NCI-H2107 treated with DMSO at 0.1 percent for 48 hours (cell line): ENCODE measurements at regions not wholly inside any gene's neighbourhood (a gene's known extent, or its start where the extent isn't known, plus 50 kb on each side); places are given as distances from the start of the nearest gene placed in this dataset.
"Not testable (repeated sequence)": the region's sequence is repeated elsewhere in the genome, so short reads cannot be mapped to it uniquely, and the experiment has no call there.

ENCODE experiments used
- DNase-seq: peaks from one replicate; lab custom pipeline; 2025; ENCODE audit not compliant: unreplicated experiment; lab: John Stamatoyannopoulos, UW

GRCh38 chr1:60864722-60865121 is 217.6 kb upstream of the NFIA start:
- DNase-seq, result no peak

GRCh38 chr1:60863131-60863530 is 219.2 kb upstream of the NFIA start:
- DNase-seq, result no peak

GRCh38 chr1:60861961-60862567 is 220.3 kb upstream of the NFIA start:
- no peak for DNase-seq

GRCh38 chr1:60859111-60859510 is 223.2 kb upstream of the NFIA start:
- no peak for DNase-seq

GRCh38 chr1:60857851-60858250 is 224.5 kb upstream of the NFIA start:
- no peak for DNase-seq

- no peak for DNase-seq
Measured at GRCh38 chr1:60850084-60850483, 232.3 kb upstream of the NFIA start.

GRCh38 chr1:60849401-60849800 is 233.0 kb upstream of the NFIA start:
- DNase-seq, result no peak

DNA sequence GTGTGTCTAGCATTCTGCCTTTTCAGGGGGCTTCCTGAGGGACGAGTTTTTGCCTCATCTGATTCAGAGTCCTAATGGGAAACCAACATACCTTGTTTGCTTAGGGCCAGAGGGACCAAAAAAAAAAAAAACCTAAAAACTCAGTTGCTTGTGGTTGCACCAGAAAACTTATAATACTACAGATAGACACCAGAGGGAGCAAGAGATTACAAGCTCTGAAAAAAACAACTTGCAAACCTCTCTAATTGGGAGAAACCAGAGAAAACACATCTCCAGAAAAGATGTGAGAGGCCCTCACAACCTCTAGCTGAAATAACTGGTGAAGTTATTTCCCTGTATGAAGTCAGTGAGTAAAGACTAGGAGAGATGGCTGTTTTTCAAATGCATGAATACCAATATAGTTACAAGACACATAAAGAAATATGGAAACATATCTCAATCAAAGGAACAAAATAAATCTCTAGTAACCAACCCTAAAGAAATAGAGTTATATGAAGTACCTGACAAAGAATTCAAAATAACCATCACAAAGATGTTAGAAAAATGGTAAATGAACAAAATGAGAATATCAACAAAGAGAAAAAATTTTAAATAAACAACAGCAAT is 233.7 kb upstream of the NFIA start:
- peak; percentile 32 for DNase-seq

DNA sequence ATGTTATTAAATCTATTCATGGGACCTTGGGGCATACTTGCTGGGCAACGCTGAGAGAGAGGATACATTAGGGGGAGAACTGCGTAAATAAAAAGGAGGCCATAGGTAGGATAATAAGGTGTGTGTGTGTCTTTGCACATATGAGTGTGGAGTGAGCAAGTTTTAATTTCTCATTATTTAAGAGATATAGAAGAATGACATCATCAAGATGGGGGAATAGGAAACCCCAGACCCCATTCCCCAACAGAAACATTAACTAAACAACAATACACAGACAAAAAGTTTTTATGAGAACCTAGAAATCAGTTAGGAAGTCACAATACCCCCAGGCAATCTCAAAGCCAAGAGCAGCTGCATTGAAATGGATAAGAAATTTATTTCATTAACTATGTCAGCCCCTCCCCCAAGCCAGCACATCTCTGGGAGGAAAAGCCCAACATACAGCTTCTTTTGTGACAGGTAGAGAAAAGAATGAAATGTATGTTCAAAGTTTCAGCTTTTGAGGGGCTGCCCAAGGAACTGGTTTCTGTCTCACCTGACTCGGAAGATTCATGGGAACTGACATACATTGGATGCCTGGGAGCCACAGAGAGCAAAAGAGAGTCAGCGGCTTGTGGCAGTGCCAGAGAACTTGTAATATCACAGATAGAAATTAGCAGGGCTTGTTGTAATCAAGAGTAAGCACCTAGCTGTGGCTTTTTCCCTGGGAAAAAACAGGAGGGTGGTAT is 234.3 kb upstream of the NFIA start:
- DNase-seq, result no peak

DNA sequence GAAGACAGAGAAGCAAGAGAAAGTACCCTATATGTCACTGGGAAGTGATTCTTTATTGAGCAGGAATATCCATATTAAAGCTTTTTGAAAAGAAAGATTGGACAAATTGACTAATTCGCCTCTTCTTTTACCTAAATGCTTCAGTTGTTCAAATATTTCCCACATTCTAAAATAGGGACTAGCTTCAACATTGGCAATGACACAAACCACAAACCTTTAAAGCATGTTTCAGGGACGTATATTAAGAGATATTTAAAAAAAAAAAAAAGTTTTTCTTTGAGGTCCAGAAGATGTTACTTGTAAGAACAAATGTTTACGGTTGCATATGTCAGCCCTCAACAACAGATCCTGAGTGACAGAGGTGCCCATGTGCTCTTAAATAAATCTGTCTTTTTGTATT is 235.0 kb upstream of the NFIA start:
- DNase-seq, result no peak

- DNase-seq, result not testable (repeated sequence)
Measured at GRCh38 chr1:60845659-60846058, 236.7 kb upstream of the NFIA start.

- DNase-seq, result no peak
Measured at GRCh38 chr1:60842304-60842703, 240.1 kb upstream of the NFIA start.

- no peak for DNase-seq
Measured at GRCh38 chr1:60841116-60842046, 241.0 kb upstream of the NFIA start.

DNA sequence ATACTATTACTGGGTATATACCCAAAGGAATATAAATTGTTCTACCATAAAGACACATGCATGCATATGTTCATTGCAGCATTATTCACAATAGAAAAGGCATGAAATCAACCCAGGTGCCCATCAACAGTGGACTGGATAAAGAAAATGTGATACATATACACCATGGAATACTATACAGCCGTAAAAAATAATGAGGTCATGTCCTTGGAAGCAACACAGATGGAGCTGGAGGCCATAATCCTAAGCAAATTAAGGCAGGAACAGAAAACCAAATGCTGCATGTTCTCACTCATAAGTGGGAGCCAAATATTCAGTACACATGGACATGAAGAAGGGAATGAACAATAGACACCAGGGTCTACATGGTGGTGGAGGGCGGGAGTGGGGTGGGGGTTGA is 241.9 kb upstream of the NFIA start:
- DNase-seq, result not testable (repeated sequence)

DNA sequence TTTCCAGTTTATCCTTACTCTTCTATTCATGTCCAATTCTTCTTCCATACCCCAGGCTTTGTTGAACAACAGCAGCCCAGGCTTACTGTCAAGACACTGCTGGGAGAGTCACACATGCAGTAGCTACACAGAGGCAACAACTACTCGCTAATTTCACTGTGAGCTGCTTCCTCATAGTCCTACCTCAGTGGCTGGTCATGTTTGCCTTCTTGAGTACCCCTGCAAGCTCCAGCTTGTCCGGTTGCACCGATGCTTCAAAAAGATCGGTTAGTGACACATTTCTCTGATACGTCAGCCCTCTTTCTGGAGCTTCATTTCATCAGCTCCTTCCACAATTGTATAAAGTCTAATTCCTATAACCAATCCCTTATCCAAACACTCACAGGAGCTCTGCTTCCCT is 246.7 kb upstream of the NFIA start:
- no peak for DNase-seq

DNA sequence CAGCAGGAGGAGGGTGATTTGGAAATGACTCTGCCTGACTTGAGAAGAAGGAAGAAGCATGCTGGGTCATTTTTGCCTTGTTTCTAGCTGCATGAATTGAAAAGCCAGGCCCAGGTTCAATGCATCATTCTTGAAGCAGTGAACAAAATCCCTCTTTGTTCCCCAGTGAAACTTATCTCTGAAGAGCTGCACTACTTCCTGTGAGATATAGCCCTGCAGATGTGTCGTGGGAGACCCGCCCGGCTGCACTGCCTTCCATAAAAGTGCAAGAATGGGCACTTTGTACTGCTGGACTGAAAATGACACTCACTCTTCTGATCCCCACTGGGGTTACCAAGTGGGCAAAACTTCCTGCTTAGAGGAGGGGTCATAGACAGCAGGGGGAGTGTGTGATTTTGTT is 249.2 kb upstream of the NFIA start:
- no peak for DNase-seq

- no peak for DNase-seq
Measured at GRCh38 chr1:60832367-60832766, 250.0 kb upstream of the NFIA start.

DNA sequence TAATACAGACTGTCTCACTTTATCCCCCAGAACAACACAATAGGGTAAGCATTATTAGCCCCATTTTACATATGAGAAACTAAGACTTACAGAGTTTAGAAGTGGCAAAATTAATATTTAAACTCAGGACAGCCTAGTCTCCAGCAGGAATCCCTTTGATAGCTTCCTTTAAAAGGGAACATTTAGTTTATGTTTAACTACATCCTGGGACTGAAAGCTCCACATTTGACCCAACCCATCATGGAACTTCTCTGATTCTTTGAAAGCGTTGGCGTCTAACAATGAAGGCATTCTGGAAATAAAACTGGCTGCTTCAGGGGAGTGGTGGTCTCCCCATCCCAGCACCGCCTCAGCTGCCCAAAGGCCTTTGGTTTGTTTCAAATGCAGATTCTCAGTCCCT is 250.6 kb upstream of the NFIA start:
- no peak for DNase-seq

DNA sequence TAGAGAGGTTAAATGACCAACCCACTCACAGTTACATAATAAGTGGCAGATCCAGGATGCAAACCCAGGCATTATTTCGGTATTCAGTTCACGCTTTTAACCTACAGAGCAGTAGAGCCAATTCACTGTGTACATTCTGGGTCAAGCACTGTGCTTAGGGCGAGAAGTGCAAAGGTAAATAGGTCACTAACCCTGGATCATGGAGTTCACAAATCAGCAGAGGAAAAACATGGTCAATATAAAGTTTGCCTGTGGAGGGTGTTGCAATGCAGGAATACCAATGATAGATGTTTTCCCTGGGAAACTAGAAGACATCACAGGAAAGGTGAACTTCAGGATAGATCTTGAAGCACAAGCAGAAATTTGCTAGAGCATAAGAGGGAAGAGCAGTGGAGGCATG is 253.4 kb upstream of the NFIA start:
- no peak for DNase-seq

DNA sequence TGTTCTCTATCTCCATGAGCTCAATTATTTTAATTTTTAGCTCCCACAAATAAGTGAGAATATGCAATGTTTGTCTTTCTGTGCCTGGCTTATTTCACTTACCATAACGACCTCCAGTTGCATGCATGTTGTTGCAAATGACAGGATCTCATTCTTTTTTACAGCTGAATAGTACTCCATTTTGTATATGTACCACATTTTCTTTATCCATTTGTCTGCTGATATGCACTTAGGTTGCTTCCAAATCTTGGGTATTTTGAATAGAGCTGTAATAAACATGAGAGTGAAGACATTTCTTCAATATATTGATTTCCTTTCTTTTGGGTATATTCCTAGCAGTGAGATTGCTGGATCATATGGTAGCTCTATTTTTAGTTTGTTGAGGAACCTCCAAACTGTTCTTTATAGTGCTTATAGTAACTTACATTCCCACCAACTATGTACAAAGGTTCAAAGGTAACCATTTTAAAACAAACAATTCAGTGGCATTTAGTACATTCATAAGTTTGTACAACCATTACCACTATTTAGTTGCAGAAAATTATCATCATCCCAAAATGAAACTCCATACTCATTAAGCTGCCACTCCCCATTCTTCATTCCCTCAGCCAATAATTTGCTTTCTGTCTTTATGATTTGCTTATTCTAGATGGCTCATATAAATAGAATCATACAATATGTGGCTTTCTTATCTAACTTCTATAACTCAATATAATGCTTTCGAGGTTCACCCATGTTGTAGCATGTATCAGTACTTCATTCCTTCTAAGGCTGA is 255.9 kb upstream of the NFIA start:
- DNase-seq, result no peak

DNA sequence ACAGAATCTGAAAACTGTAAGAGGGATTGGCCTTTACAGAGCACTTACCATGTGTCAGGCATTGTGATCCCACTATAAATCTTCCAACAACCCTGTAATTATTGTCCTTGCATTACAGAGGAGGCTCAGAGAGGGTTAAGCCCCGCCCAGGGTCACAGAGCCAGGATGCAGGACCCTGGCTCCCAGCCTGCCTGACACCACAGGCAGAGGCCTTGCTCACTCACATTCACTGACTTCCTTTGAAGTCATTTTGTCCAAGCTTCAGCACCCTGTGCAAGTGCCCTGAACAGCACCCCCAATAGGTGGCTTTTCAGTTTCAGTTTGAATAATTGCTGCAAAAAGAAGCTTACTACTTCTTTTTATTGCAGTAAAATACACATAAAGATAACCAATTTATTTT is 256.8 kb upstream of the NFIA start:
- DNase-seq, result no peak
